Parathyroid adenoma (tissue), 2 donors: ENCODE measurements at regions not wholly inside any gene's neighbourhood (a gene's known extent, or its start where the extent isn't known, plus 50 kb on each side); places are given as distances from the start of the nearest gene placed in this dataset.

Experiments
- H2AFZ ChIP-seq: fragments of 300-600 bp; sonication (generic); one replicate; pipeline ENCODE4 v1.7.0; 2017; ENCODE audit warnings: antibody characterized with exemption, mild to moderate bottlenecking
- H3K27ac ChIP-seq: fragments of 300-600 bp; sonication (generic); one replicate; pipeline ENCODE4 v1.7.0; 2017
- H3K27me3 ChIP-seq: fragments of 300-600 bp; sonication (generic); one replicate; pipeline ENCODE4 v1.7.0; 2017; ENCODE audit warnings: low read length; ENCODE audit not compliant: control insufficient read depth, insufficient read depth
- H3K36me3 ChIP-seq: fragments of 300-600 bp; sonication (generic); one replicate; pipeline ENCODE4 v1.7.0; 2017; ENCODE audit warnings: low read length; ENCODE audit not compliant: control insufficient read depth, insufficient read depth
- H3K4me1 ChIP-seq: fragments of 300-600 bp; sonication (generic); one replicate; pipeline ENCODE4 v1.7.0; 2017; ENCODE audit warnings: control low read depth
- H3K4me2 ChIP-seq: fragments of 300-600 bp; sonication (generic); one replicate; pipeline ENCODE4 v1.7.0; 2017; ENCODE audit warnings: low read length
- H3K4me3 ChIP-seq: fragments of 300-600 bp; sonication (generic); one replicate; pipeline ENCODE4 v1.7.0; 2017; ENCODE audit warnings: low read depth, low read length
- H3K79me2 ChIP-seq: fragments of 300-600 bp; sonication (generic); one replicate; pipeline ENCODE4 v1.7.0; 2017; ENCODE audit warnings: control low read depth
- H3K9ac ChIP-seq: fragments of 300-600 bp; sonication (generic); one replicate; pipeline ENCODE4 v1.7.0; 2017; ENCODE audit warnings: mild to moderate bottlenecking
- H3K9me3 ChIP-seq: fragments of 300-600 bp; sonication (generic); one replicate; pipeline ENCODE4 v1.7.0; 2017; ENCODE audit warnings: low read length; ENCODE audit not compliant: control insufficient read depth
- TF ChIP-seq, protein P1 (sequence below): fragments of 300-600 bp; sonication (generic); IDR thresholded peaks from one replicate; pipeline ENCODE4 v1.7.0; 2017; ENCODE audit warnings: antibody characterized with exemption, mild to moderate bottlenecking
- donor health status: primary hyperparathyroidism.

DNA sequence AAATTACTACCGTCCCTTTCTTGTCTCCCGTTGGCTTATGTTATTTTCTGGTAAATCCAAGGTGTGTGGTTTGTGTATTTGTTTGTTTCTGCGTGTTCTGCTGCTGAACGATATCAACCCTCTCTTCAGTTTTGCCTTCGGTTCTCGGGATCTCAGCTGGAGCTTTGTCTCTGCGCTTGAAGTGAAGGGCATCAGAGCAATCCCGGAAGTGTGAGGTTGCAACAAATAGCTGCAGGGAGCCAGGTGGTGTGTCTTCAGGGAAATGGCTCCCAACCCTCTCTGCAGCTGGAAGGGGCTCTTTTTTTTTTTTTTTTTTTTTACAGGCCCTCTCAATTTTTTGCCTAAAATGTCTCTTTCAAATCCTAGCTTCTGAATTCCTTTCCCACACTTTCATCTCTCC lies 116.4 kb upstream of the RGMA start:
- H3K4me3 ChIP-seq, result no peak overlapping the region
- no peaks in the 10 kb centered on the region for H3K79me2 ChIP-seq
- no peaks in the 10 kb centered on the region for H3K9me3 ChIP-seq
- H2AFZ ChIP-seq, result no peak overlapping the region
- H3K4me2 ChIP-seq, result no peak overlapping the region
- H3K9ac ChIP-seq, result no peak overlapping the region
- no peaks in the 10 kb centered on the region for H3K36me3 ChIP-seq
- H3K27ac ChIP-seq, result no peak overlapping the region
- H3K27me3 ChIP-seq, result no peaks in the 10 kb centered on the region
- TF ChIP-seq, protein P1, sequence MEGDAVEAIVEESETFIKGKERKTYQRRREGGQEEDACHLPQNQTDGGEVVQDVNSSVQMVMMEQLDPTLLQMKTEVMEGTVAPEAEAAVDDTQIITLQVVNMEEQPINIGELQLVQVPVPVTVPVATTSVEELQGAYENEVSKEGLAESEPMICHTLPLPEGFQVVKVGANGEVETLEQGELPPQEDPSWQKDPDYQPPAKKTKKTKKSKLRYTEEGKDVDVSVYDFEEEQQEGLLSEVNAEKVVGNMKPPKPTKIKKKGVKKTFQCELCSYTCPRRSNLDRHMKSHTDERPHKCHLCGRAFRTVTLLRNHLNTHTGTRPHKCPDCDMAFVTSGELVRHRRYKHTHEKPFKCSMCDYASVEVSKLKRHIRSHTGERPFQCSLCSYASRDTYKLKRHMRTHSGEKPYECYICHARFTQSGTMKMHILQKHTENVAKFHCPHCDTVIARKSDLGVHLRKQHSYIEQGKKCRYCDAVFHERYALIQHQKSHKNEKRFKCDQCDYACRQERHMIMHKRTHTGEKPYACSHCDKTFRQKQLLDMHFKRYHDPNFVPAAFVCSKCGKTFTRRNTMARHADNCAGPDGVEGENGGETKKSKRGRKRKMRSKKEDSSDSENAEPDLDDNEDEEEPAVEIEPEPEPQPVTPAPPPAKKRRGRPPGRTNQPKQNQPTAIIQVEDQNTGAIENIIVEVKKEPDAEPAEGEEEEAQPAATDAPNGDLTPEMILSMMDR, result no peak
- H3K4me1 ChIP-seq, result no peaks in the 10 kb centered on the region

DNA sequence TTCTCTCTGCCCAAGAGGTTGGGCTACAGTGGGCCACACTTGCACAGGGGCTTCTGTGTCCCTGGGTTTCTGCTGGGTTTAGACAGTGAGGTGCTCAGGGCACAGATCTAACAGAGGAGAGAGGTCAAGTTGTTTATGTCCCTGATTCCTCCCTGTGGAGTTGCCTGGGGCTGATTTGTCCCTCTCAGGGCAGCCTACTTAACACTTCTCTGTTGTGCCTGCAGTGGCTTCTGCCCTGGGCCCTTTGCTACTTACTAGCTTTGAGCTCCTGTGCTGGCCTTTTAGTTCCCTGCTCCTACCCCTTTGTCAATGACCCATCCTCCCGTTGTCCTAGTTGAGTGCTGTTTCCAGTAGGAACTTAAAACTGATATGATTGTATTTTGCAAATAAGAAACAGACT lies 114.0 kb upstream of the RGMA start:
- H3K79me2 ChIP-seq, result no peaks in the 10 kb centered on the region
- H3K4me3 ChIP-seq, result no peak overlapping the region
- no peak overlapping the region for H2AFZ ChIP-seq
- no peaks in the 10 kb centered on the region for H3K36me3 ChIP-seq
- H3K4me1 ChIP-seq, result no peaks in the 10 kb centered on the region
- H3K9me3 ChIP-seq, result no peaks in the 10 kb centered on the region
- no peak overlapping the region for H3K27ac ChIP-seq
- H3K4me2 ChIP-seq, result no peak overlapping the region
- H3K27me3 ChIP-seq, result no peaks in the 10 kb centered on the region
- TF ChIP-seq, protein P1, result no peak
- H3K9ac ChIP-seq, result no peak overlapping the region

DNA sequence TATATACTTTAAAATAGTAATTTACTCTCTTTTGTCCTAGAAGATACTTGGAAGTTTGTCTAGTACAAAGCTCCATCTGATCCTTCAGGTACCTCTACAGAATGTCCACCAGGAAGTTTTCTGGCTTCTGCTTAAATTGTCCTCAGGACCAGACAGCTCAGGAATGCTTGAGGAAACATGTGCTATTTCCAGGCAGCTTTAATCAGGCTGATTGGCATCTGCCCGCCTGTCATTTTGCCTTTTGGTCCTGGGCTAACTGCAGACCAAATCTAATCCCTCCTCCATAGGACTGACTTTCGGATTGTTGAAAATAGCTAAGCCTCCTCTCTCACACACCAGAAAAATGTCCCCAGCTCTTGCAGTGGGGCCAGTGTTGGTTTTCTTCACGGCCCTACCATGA lies 113.4 kb upstream of the RGMA start:
- no peak overlapping the region for H2AFZ ChIP-seq
- H3K79me2 ChIP-seq, result no peaks in the 10 kb centered on the region
- no peaks in the 10 kb centered on the region for H3K27me3 ChIP-seq
- H3K9ac ChIP-seq, result no peak overlapping the region
- H3K4me1 ChIP-seq, result no peaks in the 10 kb centered on the region
- H3K9me3 ChIP-seq, result no peaks in the 10 kb centered on the region
- no peak overlapping the region for H3K4me3 ChIP-seq
- no peaks in the 10 kb centered on the region for H3K36me3 ChIP-seq
- H3K4me2 ChIP-seq, result no peak overlapping the region
- H3K27ac ChIP-seq, result no peak overlapping the region
- TF ChIP-seq, protein P1, result no peak

DNA sequence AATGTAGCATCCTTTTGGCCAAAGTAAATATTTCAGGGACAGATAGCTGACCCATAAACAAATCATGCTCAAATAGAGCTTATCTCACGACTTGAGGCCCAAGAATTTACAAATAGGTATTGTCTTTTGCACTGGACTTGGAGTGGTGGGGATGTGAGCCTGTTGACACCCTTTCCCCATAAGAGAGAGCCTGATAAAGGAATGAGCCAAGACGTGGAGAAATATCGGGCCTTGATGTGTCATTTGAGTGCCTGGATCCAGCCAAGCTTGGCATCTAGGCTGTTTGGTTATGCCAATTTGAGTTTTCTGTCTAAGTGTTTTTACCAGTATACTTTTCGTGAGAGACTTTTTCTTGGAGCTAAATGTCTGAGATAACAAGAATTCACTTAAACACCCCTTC lies 112.9 kb upstream of the RGMA start:
- H3K9ac ChIP-seq, result no peak overlapping the region
- TF ChIP-seq, protein P1, result no peak
- no peak overlapping the region for H3K27ac ChIP-seq
- no peaks in the 10 kb centered on the region for H3K36me3 ChIP-seq
- H3K9me3 ChIP-seq, result no peaks in the 10 kb centered on the region
- no peaks in the 10 kb centered on the region for H3K79me2 ChIP-seq
- no peak overlapping the region for H2AFZ ChIP-seq
- no peak overlapping the region for H3K4me2 ChIP-seq
- H3K4me1 ChIP-seq, result no peaks in the 10 kb centered on the region
- H3K4me3 ChIP-seq, result no peak overlapping the region
- H3K27me3 ChIP-seq, result no peaks in the 10 kb centered on the region

DNA sequence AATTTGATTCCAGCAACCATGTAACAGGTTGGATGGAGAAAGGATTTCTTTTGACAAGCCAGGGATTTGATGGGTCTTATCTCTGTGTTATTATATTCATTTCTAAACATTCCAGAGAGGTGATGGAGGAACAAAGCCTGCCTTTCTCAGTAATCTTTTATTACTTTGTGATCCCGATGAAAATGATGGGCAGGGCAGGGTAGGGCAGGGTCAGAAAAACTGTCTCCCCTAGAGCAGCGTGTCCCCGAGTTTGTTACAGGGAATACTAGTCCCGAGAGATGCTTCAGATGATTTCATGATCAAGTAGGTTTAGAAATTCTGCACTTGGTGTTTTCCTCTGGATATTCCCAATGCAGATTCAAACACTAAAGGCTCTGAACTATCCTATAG lies 111.8 kb upstream of the RGMA start:
- Histone ChIP-seq H3K4me3 (no peak overlapping the region), H2AFZ (no peak overlapping the region), H3K9me3 (no peaks in the 10 kb centered on the region), H3K4me2 (no peak overlapping the region), H3K4me1 (no peaks in the 10 kb centered on the region), H3K27me3 (no peaks in the 10 kb centered on the region), H3K27ac (no peak overlapping the region), H3K9ac (no peak overlapping the region), H3K36me3 (no peaks in the 10 kb centered on the region), H3K79me2 (no peaks in the 10 kb centered on the region)
- TF ChIP-seq, protein P1, result no peak
